ENCODE measurements at regions not wholly inside any gene's neighbourhood (a gene's known extent, or its start where the extent isn't known, plus 50 kb on each side); places are given as distances from the start of the nearest gene placed in this dataset.

DNA sequence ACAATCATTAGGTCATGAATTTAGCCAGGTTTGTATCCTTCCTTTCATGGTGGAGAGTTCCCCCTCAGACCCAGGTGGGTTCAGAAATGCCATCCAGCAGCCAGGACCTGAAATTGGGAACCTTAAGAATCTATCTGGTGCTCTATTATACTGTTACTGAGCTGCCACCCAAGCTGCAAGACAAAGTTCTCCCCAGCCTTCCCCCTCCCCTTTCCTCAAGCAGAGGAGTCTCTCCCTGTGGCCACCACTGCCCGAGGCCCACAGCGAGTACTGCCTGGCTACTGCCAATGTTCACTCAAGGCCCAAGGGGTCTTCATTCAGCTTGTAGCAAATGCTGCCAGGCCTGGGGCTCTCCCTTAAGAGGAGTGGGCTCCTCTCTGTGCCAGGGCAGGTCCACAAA is 133.8 kb downstream of the TMEM38B start:
- no peak for DNase-seq (ENCODE audit: low read depth)
- TF ChIP-seq, protein P1, sequence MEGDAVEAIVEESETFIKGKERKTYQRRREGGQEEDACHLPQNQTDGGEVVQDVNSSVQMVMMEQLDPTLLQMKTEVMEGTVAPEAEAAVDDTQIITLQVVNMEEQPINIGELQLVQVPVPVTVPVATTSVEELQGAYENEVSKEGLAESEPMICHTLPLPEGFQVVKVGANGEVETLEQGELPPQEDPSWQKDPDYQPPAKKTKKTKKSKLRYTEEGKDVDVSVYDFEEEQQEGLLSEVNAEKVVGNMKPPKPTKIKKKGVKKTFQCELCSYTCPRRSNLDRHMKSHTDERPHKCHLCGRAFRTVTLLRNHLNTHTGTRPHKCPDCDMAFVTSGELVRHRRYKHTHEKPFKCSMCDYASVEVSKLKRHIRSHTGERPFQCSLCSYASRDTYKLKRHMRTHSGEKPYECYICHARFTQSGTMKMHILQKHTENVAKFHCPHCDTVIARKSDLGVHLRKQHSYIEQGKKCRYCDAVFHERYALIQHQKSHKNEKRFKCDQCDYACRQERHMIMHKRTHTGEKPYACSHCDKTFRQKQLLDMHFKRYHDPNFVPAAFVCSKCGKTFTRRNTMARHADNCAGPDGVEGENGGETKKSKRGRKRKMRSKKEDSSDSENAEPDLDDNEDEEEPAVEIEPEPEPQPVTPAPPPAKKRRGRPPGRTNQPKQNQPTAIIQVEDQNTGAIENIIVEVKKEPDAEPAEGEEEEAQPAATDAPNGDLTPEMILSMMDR (conservative IDR thresholded peaks at IDR 0.05; ENCODE audit: low read depth, low read length) = no peak
- H3K4me3 ChIP-seq (ENCODE audit: low read length) = no peak overlapping the region

DNA sequence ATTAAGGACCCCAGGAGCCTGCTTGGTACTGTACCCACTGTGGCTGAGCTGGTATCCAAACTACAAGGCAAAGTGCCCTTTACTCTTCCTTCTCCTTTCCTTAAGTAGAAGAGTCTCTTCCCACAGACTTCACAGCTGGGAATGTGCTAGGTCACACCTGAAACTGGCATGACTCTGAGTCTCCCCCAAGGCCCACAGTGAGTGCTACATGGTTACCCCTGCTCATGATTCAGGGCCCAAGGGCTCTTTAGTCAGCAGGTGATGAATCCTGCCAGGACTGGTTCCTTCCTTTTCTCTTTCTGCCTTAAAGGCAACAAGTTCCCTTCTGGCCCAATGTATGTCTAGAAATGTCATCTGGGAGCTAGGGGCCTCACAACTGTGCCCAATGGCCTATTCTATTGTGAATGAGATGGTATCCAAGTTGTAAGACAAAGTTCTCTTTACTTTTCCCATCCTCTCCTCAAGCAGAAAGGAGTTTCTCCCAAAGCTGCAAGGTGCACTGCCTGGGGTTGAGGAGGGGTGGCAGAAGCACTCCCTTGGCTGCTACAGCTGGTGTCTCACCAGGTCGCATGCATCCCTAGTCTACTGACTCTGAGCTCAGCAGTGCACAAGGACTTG is 134.4 kb downstream of the TMEM38B start:
- TF ChIP-seq, protein P1 (conservative IDR thresholded peaks at IDR 0.05; ENCODE audit: low read depth, low read length) = no peak
- DNase-seq (ENCODE audit: low read depth) = no peak
- no peak overlapping the region for H3K4me3 ChIP-seq (ENCODE audit: low read length)

DNA sequence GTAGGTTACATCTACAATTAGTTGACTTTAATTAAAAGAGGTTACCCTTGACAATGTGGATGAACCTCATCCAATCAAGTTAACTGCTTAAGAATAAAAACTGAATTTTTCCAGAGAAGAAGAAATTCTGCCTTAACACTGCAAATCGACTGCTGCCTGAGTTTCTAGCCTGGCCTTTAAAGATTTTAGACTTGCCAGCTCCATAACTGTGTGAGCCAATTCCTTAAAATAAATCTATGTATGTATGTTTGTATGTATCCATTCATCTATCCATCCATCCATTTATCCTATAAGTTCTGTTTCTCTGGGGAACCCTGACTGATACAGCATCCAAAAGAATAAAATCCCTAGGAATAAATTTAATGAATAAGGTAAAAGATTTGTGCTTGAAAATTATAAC is 136.1 kb downstream of the TMEM38B start:
- no peak overlapping the region for H3K4me3 ChIP-seq (ENCODE audit: low read length)
- no peak for DNase-seq (ENCODE audit: low read depth)
- TF ChIP-seq, protein P1 (conservative IDR thresholded peaks at IDR 0.05; ENCODE audit: low read depth, low read length) = no peak

DNA sequence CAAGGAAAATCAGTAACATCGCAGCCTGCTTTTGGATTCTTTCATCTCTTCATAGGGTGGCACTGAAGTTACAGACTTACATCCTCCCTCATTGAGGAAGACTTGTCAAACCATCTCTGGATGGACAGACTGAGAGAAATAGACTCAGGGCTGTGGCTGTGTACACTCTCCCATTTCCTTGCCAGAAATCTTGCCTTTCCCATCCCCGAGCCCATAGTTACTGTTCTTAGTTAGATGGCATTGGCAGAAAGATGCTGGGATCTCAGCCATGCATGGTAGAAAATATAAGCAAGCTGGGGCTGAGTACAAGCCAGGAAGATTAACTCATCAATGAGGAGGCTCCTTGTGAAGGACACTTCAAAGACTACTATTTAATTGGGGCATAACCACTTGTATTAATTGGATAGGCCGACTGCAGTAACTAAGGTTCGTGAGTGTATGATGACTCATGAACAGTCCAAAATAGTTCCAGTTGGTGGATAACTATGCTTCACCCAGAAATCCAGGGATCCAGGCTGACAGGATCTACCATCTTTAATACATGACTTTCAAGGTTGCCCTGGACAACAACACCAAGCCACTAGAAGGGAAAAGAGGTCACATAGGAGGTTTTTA is 137.9 kb downstream of the TMEM38B start:
- TF ChIP-seq, protein P1 (conservative IDR thresholded peaks at IDR 0.05; ENCODE audit: low read depth, low read length) = no peak
- no peak for DNase-seq (ENCODE audit: low read depth)
- H3K4me3 ChIP-seq (ENCODE audit: low read length) = no peak overlapping the region

DNA sequence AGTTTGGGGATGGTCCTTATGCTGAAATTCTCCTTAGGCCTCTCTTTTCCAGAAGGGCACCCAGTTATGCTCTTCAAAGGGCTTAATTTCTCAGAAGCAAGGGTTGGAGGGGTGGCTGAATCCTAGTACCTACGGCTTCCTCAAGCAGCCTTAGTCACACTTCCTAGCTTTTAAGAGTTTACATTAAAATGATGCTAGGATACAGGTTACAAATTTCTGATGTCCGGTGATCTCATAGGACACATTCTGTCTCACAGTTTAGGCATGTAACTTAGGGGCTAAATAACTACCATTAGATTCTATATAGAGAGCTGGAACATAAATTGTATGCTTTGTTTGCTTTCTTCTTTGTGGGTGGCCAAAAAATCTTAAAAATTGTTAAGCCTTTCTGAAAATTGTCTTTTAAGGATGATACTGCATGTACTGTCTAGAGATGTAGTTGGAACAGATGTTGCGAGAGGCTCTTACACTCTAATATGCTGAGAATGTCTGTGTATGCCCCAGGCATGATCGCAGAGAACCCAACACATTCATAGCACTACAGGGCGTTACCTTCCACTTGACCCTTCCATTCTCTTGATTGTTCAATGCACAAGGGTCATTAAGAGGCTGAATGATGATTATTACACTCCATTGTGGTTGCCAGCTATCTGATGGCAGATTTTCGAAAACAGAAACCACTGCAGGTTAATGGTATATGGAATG is 139.1 kb downstream of the TMEM38B start:
- DNase-seq (ENCODE audit: low read depth) = no peak
- no peak overlapping the region for H3K4me3 ChIP-seq (ENCODE audit: low read length)
- TF ChIP-seq, protein P1 (conservative IDR thresholded peaks at IDR 0.05; ENCODE audit: low read depth, low read length) = no peak

DNA sequence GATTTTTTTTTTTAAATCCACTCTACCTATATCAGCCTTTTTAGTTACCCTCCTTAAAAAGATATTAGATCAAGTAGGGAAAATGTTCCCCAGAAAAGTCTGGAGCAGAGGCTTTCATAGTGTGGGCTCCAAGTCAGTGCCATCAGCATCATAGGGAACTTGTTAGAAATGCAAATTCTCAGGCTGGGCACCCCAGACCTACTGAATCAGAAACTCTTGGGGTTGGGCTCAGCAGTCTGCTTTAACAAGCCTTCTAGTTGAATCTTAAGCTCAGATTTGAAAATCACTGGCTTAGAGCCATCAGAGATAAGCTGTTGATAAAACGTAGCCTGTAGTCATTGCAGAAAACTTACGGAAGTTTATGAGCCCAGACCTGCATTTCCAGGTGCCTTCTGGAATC is 140.1 kb downstream of the TMEM38B start:
- TF ChIP-seq, protein P1 (conservative IDR thresholded peaks at IDR 0.05; ENCODE audit: low read depth, low read length) = no peak
- no peak for DNase-seq (ENCODE audit: low read depth)
- no peak overlapping the region for H3K4me3 ChIP-seq (ENCODE audit: low read length)

DNA sequence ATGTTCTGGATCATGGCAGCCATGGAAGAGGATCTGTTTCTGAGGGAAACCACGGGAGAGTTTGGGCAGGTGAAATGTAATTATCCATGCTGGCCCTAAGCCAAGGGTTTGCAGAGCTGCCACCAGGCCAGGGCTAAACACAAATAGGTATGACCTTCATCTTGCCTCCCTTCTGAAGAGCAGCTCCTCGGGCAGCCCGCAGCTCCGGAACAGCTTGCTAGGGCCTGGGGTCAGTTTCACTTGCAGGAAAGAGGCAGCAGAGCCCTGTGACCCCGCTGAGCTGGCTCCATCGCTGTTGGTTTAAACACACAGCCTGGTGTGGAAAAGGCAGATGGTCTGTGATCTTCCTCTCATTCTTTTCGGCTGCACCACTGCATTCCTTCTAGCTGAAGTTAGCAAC is 141.4 kb downstream of the TMEM38B start:
- DNase-seq (ENCODE audit: low read depth) = no peak

More for the DNA sequence above, 141.4 kb downstream of the TMEM38B start:
- H3K4me3 ChIP-seq (ENCODE audit: low read length) = no peak overlapping the region
- TF ChIP-seq, protein P1 (conservative IDR thresholded peaks at IDR 0.05; ENCODE audit: low read depth, low read length) = no peak
